CD4-positive, CD25-positive, alpha-beta regulatory T cell (primary cell): ENCODE measurements at regions not wholly inside any gene's neighbourhood (a gene's known extent, or its start where the extent isn't known, plus 50 kb on each side); places are given as distances from the start of the nearest gene placed in this dataset.

ENCODE experiments used
- ATAC-seq, 2 donors: fragments of 150-1000 bp; cut with Tn5 transposase; one replicate each; pipeline ENCODE4 v1.10.0; 2021; ENCODE audit warnings: low read depth in 2 of 2, moderate number of reproducible peaks in 2 of 2, moderate library complexity in 1 of 2
- DNase-seq, 3 donors: peaks; one replicate each; pipeline versions ENCODE4 v3.0.0 to v3.0.0-alpha.2; 2012 to 2022; ENCODE audit warnings: mixed read lengths in 1 of 3
- H3K27ac ChIP-seq: one replicate; pipeline ENCODE4 v1.7.0; 2013; ENCODE audit warnings: mild to moderate bottlenecking, low read length; ENCODE audit not compliant: insufficient read depth, poor library complexity, severe bottlenecking
- H3K27me3 ChIP-seq: one replicate; pipeline ENCODE4 v1.7.0; 2013; ENCODE audit warnings: low read length; ENCODE audit not compliant: control insufficient read depth, insufficient read depth
- H3K36me3 ChIP-seq: one replicate; pipeline ENCODE4 v1.7.0; 2013; ENCODE audit warnings: mild to moderate bottlenecking, low read length, moderate library complexity; ENCODE audit not compliant: control insufficient read depth, insufficient read depth
- H3K4me1 ChIP-seq: 2 replicates; pipeline ENCODE4 v1.7.0; 2013; ENCODE audit warnings: mild to moderate bottlenecking, low read length; ENCODE audit not compliant: insufficient read depth, control insufficient read depth, poor library complexity, severe bottlenecking
- H3K4me3 ChIP-seq: one replicate; pipeline ENCODE4 v1.7.0; 2013; ENCODE audit warnings: low read depth, mild to moderate bottlenecking, low read length, moderate library complexity
- H3K9me3 ChIP-seq, 2 experiments: 1 replicate in 1 of 2; 2 replicates in 1 of 2; pipeline ENCODE4 v1.7.0; 2013; ENCODE audit warnings: low read length in 2 of 2, mild to moderate bottlenecking in 1 of 2, moderate library complexity in 1 of 2; ENCODE audit not compliant: control insufficient read depth in 2 of 2
- H3K27ac Mint-ChIP-seq, 3 donors: one replicate each; pipeline ENCODE4 v1.8.0; 2020 to 2022; ENCODE audit warnings: mild to moderate bottlenecking in 3 of 3, mixed read lengths in 3 of 3, moderate library complexity in 2 of 3
- H3K27me3 Mint-ChIP-seq: one replicate; pipeline ENCODE4 v1.8.0; 2022; ENCODE audit warnings: mild to moderate bottlenecking, mixed read lengths
- H3K36me3 Mint-ChIP-seq: one replicate; pipeline ENCODE4 v1.8.0; 2020; ENCODE audit warnings: mixed read lengths
- H3K4me1 Mint-ChIP-seq, 4 donors: one replicate each; pipeline ENCODE4 v1.8.0; 2020 to 2022; ENCODE audit warnings: mixed read lengths in 4 of 4, mild to moderate bottlenecking in 1 of 4
- H3K4me3 Mint-ChIP-seq, 4 donors: one replicate each; pipeline ENCODE4 v1.8.0; 2020 to 2022; ENCODE audit warnings: mild to moderate bottlenecking in 4 of 4, mixed read lengths in 4 of 4, moderate library complexity in 3 of 4
- H3K9me3 Mint-ChIP-seq, 7 donors: one replicate each; pipeline ENCODE4 v1.8.0; 2020 to 2022; ENCODE audit warnings: mixed read lengths in 7 of 7, mild to moderate bottlenecking in 3 of 7, moderate library complexity in 2 of 7

GRCh38 chr2:43136011-43136799, 90.2 kb downstream of the ZFP36L2 start:
- peak overlapping the region; percentile 91 for H3K27ac ChIP-seq
- Mint-ChIP-seq H3K36me3 (no peaks in the 10 kb centered on the region), H3K9me3 (no peaks in the 10 kb centered on the region), H3K4me3 (peak overlapping the region; percentile 51 to 85 (median 78)), H3K27me3 (no peaks in the 10 kb centered on the region), H3K27ac (peak overlapping the region; percentile 97 to 100 (median 99)), H3K4me1 (peaks cover 25 to 91% (median 62%) of the 10 kb centered on the region in 4 donors)
- peak overlapping the region; percentile 57 for H3K4me3 ChIP-seq
- H3K27me3 ChIP-seq, result no peaks in the 10 kb centered on the region
- DNase-seq (no peak), ATAC-seq (no peak)
- peaks cover 90% of the 10 kb centered on the region for H3K4me1 ChIP-seq
- H3K36me3 ChIP-seq, result no peaks in the 10 kb centered on the region
- H3K9me3 ChIP-seq, result no peaks in the 10 kb centered on the region

- Histone ChIP-seq H3K27me3 (no peaks in the 10 kb centered on the region), H3K9me3 (no peaks in the 10 kb centered on the region), H3K4me3 (no peak overlapping the region), H3K36me3 (no peaks in the 10 kb centered on the region), H3K27ac (peak overlapping the region; percentile 91), H3K4me1 (peaks cover 95% of the 10 kb centered on the region)
- H3K27ac Mint-ChIP-seq, result peak overlapping the region; percentile 97 to 100 (median 99)
- no peaks in the 10 kb centered on the region for H3K36me3 Mint-ChIP-seq
- peaks cover 25 to 97% (median 66%) of the 10 kb centered on the region in 4 donors for H3K4me1 Mint-ChIP-seq
- peak overlapping the region; percentile 51 to 85 (median 78) for H3K4me3 Mint-ChIP-seq
- DNase-seq (no peak), ATAC-seq (no peak)
- no peaks in the 10 kb centered on the region for H3K27me3 Mint-ChIP-seq
- no peaks in the 10 kb centered on the region for H3K9me3 Mint-ChIP-seq
Measured at GRCh38 chr2:43135583-43135982, 90.8 kb downstream of the ZFP36L2 start.

GRCh38 chr2:43134571-43134889, 91.9 kb downstream of the ZFP36L2 start:
- DNase-seq, result no peak
- H3K9me3 Mint-ChIP-seq, result no peaks in the 10 kb centered on the region
- no peak for ATAC-seq
- H3K4me3 Mint-ChIP-seq, result peak overlapping the region; percentile 64 to 89 (median 78)
- peak overlapping the region; percentile 99 to 100 (median 99) for H3K27ac Mint-ChIP-seq
- Histone ChIP-seq H3K4me3 (no peak overlapping the region), H3K4me1 (peaks cover 95% of the 10 kb centered on the region), H3K27ac (peak overlapping the region; percentile 91), H3K36me3 (no peaks in the 10 kb centered on the region), H3K27me3 (no peaks in the 10 kb centered on the region), H3K9me3 (no peaks in the 10 kb centered on the region)
- H3K4me1 Mint-ChIP-seq, result peaks cover 22 to 97% (median 67%) of the 10 kb centered on the region in 4 donors
- no peaks in the 10 kb centered on the region for H3K36me3 Mint-ChIP-seq
- H3K27me3 Mint-ChIP-seq, result no peaks in the 10 kb centered on the region

- peak overlapping the region; percentile 64 to 89 (median 78) for H3K4me3 Mint-ChIP-seq
- no peaks in the 10 kb centered on the region for H3K9me3 Mint-ChIP-seq
- Histone ChIP-seq H3K4me3 (peak overlapping the region; percentile 40), H3K9me3 (no peaks in the 10 kb centered on the region), H3K27me3 (no peaks in the 10 kb centered on the region), H3K4me1 (peaks cover 98% of the 10 kb centered on the region), H3K36me3 (no peaks in the 10 kb centered on the region), H3K27ac (peak overlapping the region; percentile 91)
- H3K27ac Mint-ChIP-seq, result peak overlapping the region; percentile 99 to 100 (median 99)
- ATAC-seq (peak; percentile 40 to 44), DNase-seq (peak; percentile 70 to 90 (median 89))
- peaks cover 26 to 99% (median 69%) of the 10 kb centered on the region in 4 donors for H3K4me1 Mint-ChIP-seq
- no peaks in the 10 kb centered on the region for H3K27me3 Mint-ChIP-seq
- H3K36me3 Mint-ChIP-seq, result no peaks in the 10 kb centered on the region
Measured at GRCh38 chr2:43133708-43134570, 92.5 kb downstream of the ZFP36L2 start.

DNA sequence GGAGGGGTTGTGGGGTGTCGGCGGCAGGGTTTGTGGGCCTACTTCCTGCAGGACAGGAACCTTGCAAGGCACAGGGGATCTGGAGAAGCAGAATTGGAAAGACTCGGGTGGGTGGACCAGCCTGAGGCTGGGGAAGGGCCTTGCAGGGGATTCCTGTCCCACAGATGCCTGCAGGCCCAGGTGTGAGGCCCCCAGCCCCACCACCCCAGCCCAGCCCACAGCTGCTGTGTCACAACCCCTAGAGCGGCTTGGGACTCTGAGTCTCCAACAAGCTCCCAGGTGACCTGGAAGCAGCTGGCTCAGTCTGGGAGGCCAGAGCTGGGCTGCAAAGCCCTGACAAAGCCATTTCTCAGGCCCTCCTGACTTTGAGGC, 93.1 kb downstream of the ZFP36L2 start:
- Mint-ChIP-seq H3K27ac (peak overlapping the region; percentile 99 to 100 (median 99)), H3K36me3 (no peaks in the 10 kb centered on the region), H3K4me3 (peak overlapping the region; percentile 63 to 89 (median 78)), H3K27me3 (no peaks in the 10 kb centered on the region), H3K4me1 (peaks cover 32 to 99% (median 72%) of the 10 kb centered on the region in 4 donors), H3K9me3 (no peaks in the 10 kb centered on the region)
- no peaks in the 10 kb centered on the region for H3K9me3 ChIP-seq
- DNase-seq (no peak), ATAC-seq (no peak)
- H3K4me3 ChIP-seq, result peak overlapping the region; percentile 40
- H3K36me3 ChIP-seq, result no peaks in the 10 kb centered on the region
- peak overlapping the region; percentile 91 for H3K27ac ChIP-seq
- no peaks in the 10 kb centered on the region for H3K27me3 ChIP-seq
- H3K4me1 ChIP-seq, result peaks cover 99% of the 10 kb centered on the region

- Mint-ChIP-seq H3K9me3 (no peaks in the 10 kb centered on the region), H3K27ac (peak overlapping the region; percentile 99 to 100 (median 99)), H3K27me3 (no peaks in the 10 kb centered on the region), H3K4me1 (peaks cover 35 to 99% (median 75%) of the 10 kb centered on the region in 4 donors), H3K4me3 (peak overlapping the region; percentile 61 to 89 (median 71)), H3K36me3 (no peaks in the 10 kb centered on the region)
- Histone ChIP-seq H3K4me3 (peak overlapping the region; percentile 32), H3K36me3 (no peaks in the 10 kb centered on the region), H3K9me3 (no peaks in the 10 kb centered on the region), H3K4me1 (peaks cover 99% of the 10 kb centered on the region), H3K27me3 (no peaks in the 10 kb centered on the region), H3K27ac (peak overlapping the region; percentile 91)
- no peak for ATAC-seq
- DNase-seq, result peak in 1 of 3 donors; percentile 63
Measured at GRCh38 chr2:43132683-43133301, 93.6 kb downstream of the ZFP36L2 start.

- peak overlapping the region; percentile 91 for H3K27ac ChIP-seq
- no peaks in the 10 kb centered on the region for H3K36me3 Mint-ChIP-seq
- no peaks in the 10 kb centered on the region for H3K9me3 Mint-ChIP-seq
- peaks cover 99% of the 10 kb centered on the region for H3K4me1 ChIP-seq
- H3K9me3 ChIP-seq, result no peaks in the 10 kb centered on the region
- peak overlapping the region; percentile 64 to 85 (median 76) for H3K4me3 Mint-ChIP-seq
- H3K4me3 ChIP-seq, result peak overlapping the region; percentile 70
- H3K27me3 Mint-ChIP-seq, result no peaks in the 10 kb centered on the region
- no peaks in the 10 kb centered on the region for H3K27me3 ChIP-seq
- peak overlapping the region; percentile 99 to 100 (median 99) for H3K27ac Mint-ChIP-seq
- H3K36me3 ChIP-seq, result no peaks in the 10 kb centered on the region
- ATAC-seq (no peak), DNase-seq (no peak)
- peaks cover 35 to 99% (median 74%) of the 10 kb centered on the region in 4 donors for H3K4me1 Mint-ChIP-seq
Measured at GRCh38 chr2:43131890-43132682, 94.3 kb downstream of the ZFP36L2 start.
